Astrocyte (in vitro differentiated cells and primary cell): ENCODE measurements at regions not wholly inside any gene's neighbourhood (a gene's known extent, or its start where the extent isn't known, plus 50 kb on each side); places are given as distances from the start of the nearest gene placed in this dataset.

ENCODE experiments used
- DNase-seq: peaks from one replicate; pipeline ENCODE4 v3.0.0-alpha.2; 2010; ENCODE audit warnings: low read depth
- FAIRE-seq: peaks from 2 replicates; lab custom pipeline; 2011; peaks lifted over from hg19 to GRCh38; lab: Jason Lieb, UNC
- H2AFZ ChIP-seq: 2 replicates; pipeline ENCODE4 v1.6.0; 2012; ENCODE audit warnings: low read depth, low read length, inconsistent platforms
- H3K27ac ChIP-seq: 2 replicates; pipeline ENCODE4 v1.5.1; 2011; ENCODE audit warnings: low read depth, low read length, inconsistent platforms
- H3K27me3 ChIP-seq: 2 replicates; pipeline ENCODE4 v1.6.0; 2011; ENCODE audit warnings: low read length, inconsistent platforms; ENCODE audit not compliant: insufficient read depth
- H3K36me3 ChIP-seq: 2 replicates; pipeline ENCODE4 v1.5.1; 2011; ENCODE audit warnings: low read length, inconsistent platforms; ENCODE audit not compliant: insufficient read depth
- H3K4me1 ChIP-seq: 2 replicates; pipeline ENCODE4 v1.5.1; 2011; ENCODE audit warnings: low read length, inconsistent platforms; ENCODE audit not compliant: insufficient read depth
- H3K4me2 ChIP-seq: 2 replicates; pipeline ENCODE4 v1.6.0; 2012; ENCODE audit warnings: low read length, inconsistent platforms
- H3K4me3 ChIP-seq: 2 replicates; pipeline ENCODE4 v1.5.1; 2011; ENCODE audit warnings: low read depth, mild to moderate bottlenecking, low read length, inconsistent platforms; ENCODE audit not compliant: insufficient read depth
- H3K79me2 ChIP-seq: 2 replicates; pipeline ENCODE4 v1.6.0; 2012; ENCODE audit warnings: mild to moderate bottlenecking, low read length, inconsistent platforms; ENCODE audit not compliant: insufficient read depth
- H3K9ac ChIP-seq: 2 replicates; pipeline ENCODE4 v1.6.0; 2012; ENCODE audit warnings: mild to moderate bottlenecking, low read length, inconsistent platforms
- H3K9me3 ChIP-seq: 2 replicates; pipeline ENCODE4 v1.5.1; 2012; ENCODE audit warnings: low read depth, mild to moderate bottlenecking, low read length, inconsistent platforms; ENCODE audit not compliant: insufficient read depth
- H4K20me1 ChIP-seq: 2 replicates; pipeline ENCODE4 v1.6.0; 2012; ENCODE audit warnings: low read length, inconsistent platforms; ENCODE audit not compliant: insufficient read depth
- H3K27ac Mint-ChIP-seq: one replicate; pipeline ENCODE4 v1.8.0; 2021; ENCODE audit warnings: mild to moderate bottlenecking, mixed read lengths; ENCODE audit not compliant: unreplicated experiment
- H3K27me3 Mint-ChIP-seq: one replicate; pipeline ENCODE4 v1.8.0; 2021; ENCODE audit warnings: low read depth, mixed read lengths; ENCODE audit not compliant: unreplicated experiment
- H3K36me3 Mint-ChIP-seq: one replicate; pipeline ENCODE4 v1.8.0; 2021; ENCODE audit warnings: low read depth, mixed read lengths; ENCODE audit not compliant: unreplicated experiment
- H3K4me1 Mint-ChIP-seq: one replicate; pipeline ENCODE4 v1.8.0; 2021; ENCODE audit warnings: low read depth, mixed read lengths; ENCODE audit not compliant: unreplicated experiment
- H3K4me3 Mint-ChIP-seq: one replicate; pipeline ENCODE4 v1.8.0; 2021; ENCODE audit warnings: mild to moderate bottlenecking, moderate library complexity, mixed read lengths; ENCODE audit not compliant: unreplicated experiment
- H3K9me3 Mint-ChIP-seq: one replicate; pipeline ENCODE4 v1.8.0; 2021; ENCODE audit warnings: mild to moderate bottlenecking, mixed read lengths; ENCODE audit not compliant: unreplicated experiment
- CTCF ChIP-seq: IDR thresholded peaks from 2 replicates; pipeline ENCODE4 v1.5.1; 2011; ENCODE audit warnings: low read depth, mild to moderate bottlenecking, inconsistent platforms, low read length, moderate library complexity; ENCODE audit not compliant: insufficient read depth
- EZH2 ChIP-seq: IDR thresholded peaks from 2 replicates; pipeline ENCODE4 v1.6.1; 2012; ENCODE audit warnings: mild to moderate bottlenecking, low read length, inconsistent platforms; ENCODE audit not compliant: insufficient read depth

GRCh38 chr9:29555502-29555901 lies 1982.2 kb upstream of the C9orf72 start:
- no peak for FAIRE-seq
- H3K4me1 Mint-ChIP-seq: no peaks in the 10 kb centered on the region
- Histone ChIP-seq H4K20me1 (no peaks in the 10 kb centered on the region), H3K4me1 (no peaks in the 10 kb centered on the region), H3K36me3 (no peaks in the 10 kb centered on the region), H3K27ac (no peak overlapping the region), H3K79me2 (no peaks in the 10 kb centered on the region), H3K27me3 (no peaks in the 10 kb centered on the region), H3K9ac (no peak overlapping the region), H3K4me3 (no peak overlapping the region), H3K4me2 (no peak overlapping the region), H3K9me3 (no peaks in the 10 kb centered on the region), H2AFZ (no peak overlapping the region)
- peaks cover 11% of the 10 kb centered on the region for H3K9me3 Mint-ChIP-seq
- no peak for DNase-seq
- no peak for TF ChIP-seq EZH2
- TF ChIP-seq CTCF: no peak
- no peak overlapping the region for H3K27ac Mint-ChIP-seq
- no peaks in the 10 kb centered on the region for H3K36me3 Mint-ChIP-seq
- H3K4me3 Mint-ChIP-seq: no peak overlapping the region
- H3K27me3 Mint-ChIP-seq: no peaks in the 10 kb centered on the region

GRCh38 chr9:29556317-29556716 lies 1983.0 kb upstream of the C9orf72 start:
- Histone ChIP-seq H3K27ac (no peak overlapping the region), H3K27me3 (no peaks in the 10 kb centered on the region), H3K36me3 (no peaks in the 10 kb centered on the region), H3K4me1 (no peaks in the 10 kb centered on the region), H3K4me2 (no peak overlapping the region), H3K4me3 (no peak overlapping the region), H3K79me2 (no peaks in the 10 kb centered on the region), H3K9ac (no peak overlapping the region), H4K20me1 (no peaks in the 10 kb centered on the region), H2AFZ (no peak overlapping the region), H3K9me3 (no peaks in the 10 kb centered on the region)
- no peaks in the 10 kb centered on the region for H3K36me3 Mint-ChIP-seq
- H3K27ac Mint-ChIP-seq: no peak overlapping the region
- H3K9me3 Mint-ChIP-seq: peaks cover 11% of the 10 kb centered on the region
- no peaks in the 10 kb centered on the region for H3K4me1 Mint-ChIP-seq
- H3K4me3 Mint-ChIP-seq: no peak overlapping the region
- H3K27me3 Mint-ChIP-seq: no peaks in the 10 kb centered on the region
- no peak for TF ChIP-seq EZH2
- TF ChIP-seq CTCF: no peak
- FAIRE-seq: no peak
- DNase-seq: peak; percentile 72

- H3K9me3 Mint-ChIP-seq: peaks cover 11% of the 10 kb centered on the region
- no peaks in the 10 kb centered on the region for H3K4me1 Mint-ChIP-seq
- no peak overlapping the region for H3K9ac ChIP-seq
- H3K9me3 ChIP-seq: no peaks in the 10 kb centered on the region
- H3K4me1 ChIP-seq: no peaks in the 10 kb centered on the region
- DNase-seq (no peak), FAIRE-seq (no peak)
- H4K20me1 ChIP-seq: no peaks in the 10 kb centered on the region
- H3K27me3 ChIP-seq: no peaks in the 10 kb centered on the region
- H3K27me3 Mint-ChIP-seq: no peaks in the 10 kb centered on the region
- no peaks in the 10 kb centered on the region for H3K36me3 Mint-ChIP-seq
- peak overlapping the region; percentile 25 for H3K27ac ChIP-seq
- H3K79me2 ChIP-seq: no peaks in the 10 kb centered on the region
- no peak overlapping the region for H3K4me3 ChIP-seq
- H3K4me3 Mint-ChIP-seq: no peak overlapping the region
- peak overlapping the region; percentile 23 for H2AFZ ChIP-seq
- H3K4me2 ChIP-seq: no peak overlapping the region
- TF ChIP-seq EZH2 (no peak), CTCF (no peak)
- H3K36me3 ChIP-seq: no peaks in the 10 kb centered on the region
- H3K27ac Mint-ChIP-seq: no peak overlapping the region
Measured at GRCh38 chr9:29556746-29557145, 1983.5 kb upstream of the C9orf72 start.
